HL-60 (cell line): ENCODE measurements at regions not wholly inside any gene's neighbourhood (a gene's known extent, or its start where the extent isn't known, plus 50 kb on each side); places are given as distances from the start of the nearest gene placed in this dataset.

Source experiments
- POLR2AphosphoS5 ChIP-seq: IDR thresholded peaks from 2 replicates; pipeline ENCODE4 v1.6.1; 2012; ENCODE audit warnings: low read depth
- TF ChIP-seq, protein P1 (sequence below): IDR thresholded peaks from one replicate; pipeline ENCODE4 v1.5.1; 2011; ENCODE audit warnings: low read length, control low read depth, inconsistent platforms; ENCODE audit not compliant: insufficient read depth

DNA sequence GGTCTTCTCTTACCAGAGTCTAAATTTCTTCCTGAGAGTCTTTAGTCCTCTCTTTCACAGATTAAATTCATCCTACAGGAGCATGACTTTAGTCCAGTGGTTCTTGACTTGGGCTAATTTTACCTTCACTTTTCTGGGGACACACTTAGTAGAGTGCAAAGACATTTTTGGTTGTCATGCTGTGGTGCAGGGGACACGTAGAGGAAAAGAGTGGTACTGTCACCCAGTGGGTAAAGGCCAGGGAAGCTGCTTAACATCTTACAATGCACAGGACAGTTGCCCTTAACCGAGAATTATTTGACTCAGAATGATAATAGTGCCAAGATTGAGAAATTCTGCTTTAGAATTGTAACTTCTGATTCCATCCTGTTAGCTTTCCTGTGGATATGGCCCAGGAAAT, 772.5 kb upstream of the GRM7 start:
- TF ChIP-seq, protein P1, sequence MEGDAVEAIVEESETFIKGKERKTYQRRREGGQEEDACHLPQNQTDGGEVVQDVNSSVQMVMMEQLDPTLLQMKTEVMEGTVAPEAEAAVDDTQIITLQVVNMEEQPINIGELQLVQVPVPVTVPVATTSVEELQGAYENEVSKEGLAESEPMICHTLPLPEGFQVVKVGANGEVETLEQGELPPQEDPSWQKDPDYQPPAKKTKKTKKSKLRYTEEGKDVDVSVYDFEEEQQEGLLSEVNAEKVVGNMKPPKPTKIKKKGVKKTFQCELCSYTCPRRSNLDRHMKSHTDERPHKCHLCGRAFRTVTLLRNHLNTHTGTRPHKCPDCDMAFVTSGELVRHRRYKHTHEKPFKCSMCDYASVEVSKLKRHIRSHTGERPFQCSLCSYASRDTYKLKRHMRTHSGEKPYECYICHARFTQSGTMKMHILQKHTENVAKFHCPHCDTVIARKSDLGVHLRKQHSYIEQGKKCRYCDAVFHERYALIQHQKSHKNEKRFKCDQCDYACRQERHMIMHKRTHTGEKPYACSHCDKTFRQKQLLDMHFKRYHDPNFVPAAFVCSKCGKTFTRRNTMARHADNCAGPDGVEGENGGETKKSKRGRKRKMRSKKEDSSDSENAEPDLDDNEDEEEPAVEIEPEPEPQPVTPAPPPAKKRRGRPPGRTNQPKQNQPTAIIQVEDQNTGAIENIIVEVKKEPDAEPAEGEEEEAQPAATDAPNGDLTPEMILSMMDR = no peak
- no peak for TF ChIP-seq POLR2AphosphoS5
